OCI-LY1 (cell line): ENCODE measurements at regions not wholly inside any gene's neighbourhood (a gene's known extent, or its start where the extent isn't known, plus 50 kb on each side); places are given as distances from the start of the nearest gene placed in this dataset.

Experiments
- CTCF ChIP-seq: fragments of 200-600 bp; sonication (generic), shearing (Covaris generic); IDR thresholded peaks from 2 replicates; pipeline ENCODE4 v1.5.1; 2017; ENCODE audit warnings: mild to moderate bottlenecking, antibody characterized with exemption, low read length, moderate library complexity, mixed read lengths
- EZH2 ChIP-seq: fragments of 200-600 bp; sonication (generic), shearing (Covaris generic); IDR thresholded peaks from 2 replicates; pipeline ENCODE4 v1.8.0; 2017; ENCODE audit warnings: borderline replicate concordance, mixed run types, mild to moderate bottlenecking, antibody characterized with exemption, low read length, moderate library complexity, mixed read lengths

DNA sequence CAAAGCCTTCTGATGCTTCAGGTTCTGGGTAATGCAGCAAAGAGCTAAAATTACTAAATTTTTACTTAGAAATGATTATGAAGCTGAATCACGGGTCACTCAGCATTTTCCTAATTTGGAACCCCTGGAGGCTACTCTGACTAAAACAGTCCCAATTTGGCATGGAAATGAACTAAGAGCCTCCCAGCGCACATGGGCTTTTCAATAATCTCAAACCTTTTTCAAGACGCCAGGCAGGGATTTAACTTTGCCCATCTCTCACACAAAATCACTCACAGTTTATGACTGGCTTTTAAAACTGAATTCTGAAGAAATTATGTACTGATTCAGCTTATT, 68.3 kb downstream of the LLPH start:
- TF ChIP-seq CTCF (no peak), EZH2 (no peak)
